PFSK-1 (cell line): ENCODE measurements at regions not wholly inside any gene's neighbourhood (a gene's known extent, or its start where the extent isn't known, plus 50 kb on each side); places are given as distances from the start of the nearest gene placed in this dataset.

Experiments
- FOXP2 ChIP-seq: optimal IDR thresholded peaks from 2 replicates; pipeline ENCODE3; 2011; ENCODE audit warnings: borderline replicate concordance, control low read depth, inconsistent platforms; ENCODE audit not compliant: insufficient read depth; ENCODE audit errors: extremely low read length, extremely low read depth
- POLR2AphosphoS5 ChIP-seq: IDR thresholded peaks from 2 replicates; pipeline ENCODE4 v1.6.1; 2012; ENCODE audit warnings: low read depth, mild to moderate bottlenecking, control low read depth, low read length, moderate library complexity
- SIN3A ChIP-seq: IDR thresholded peaks from 2 replicates; pipeline ENCODE4 v1.6.1; 2012; ENCODE audit warnings: mild to moderate bottlenecking, low read length, moderate library complexity, borderline replicate concordance; ENCODE audit not compliant: insufficient read depth
- TAF1 ChIP-seq: IDR thresholded peaks from 2 replicates; pipeline ENCODE4 v1.6.1; 2012; ENCODE audit warnings: low read length, control low read depth, borderline replicate concordance; ENCODE audit not compliant: insufficient read depth
- TF ChIP-seq, protein P1 (sequence below), 2 experiments: IDR thresholded peaks; 2 replicates each; pipeline versions ENCODE4 v1.6.1 to v1.8.0; 2011 to 2012; ENCODE audit warnings: low read depth in 2 of 2, low read length in 2 of 2, control low read depth in 1 of 2, inconsistent platforms in 1 of 2, mild to moderate bottlenecking in 1 of 2, moderate library complexity in 1 of 2; ENCODE audit not compliant: insufficient read depth in 1 of 2

- TF ChIP-seq SIN3A: no peak
- TF ChIP-seq FOXP2: no peak
- no peak for TF ChIP-seq TAF1
- TF ChIP-seq POLR2AphosphoS5: no peak
- TF ChIP-seq, protein P1, sequence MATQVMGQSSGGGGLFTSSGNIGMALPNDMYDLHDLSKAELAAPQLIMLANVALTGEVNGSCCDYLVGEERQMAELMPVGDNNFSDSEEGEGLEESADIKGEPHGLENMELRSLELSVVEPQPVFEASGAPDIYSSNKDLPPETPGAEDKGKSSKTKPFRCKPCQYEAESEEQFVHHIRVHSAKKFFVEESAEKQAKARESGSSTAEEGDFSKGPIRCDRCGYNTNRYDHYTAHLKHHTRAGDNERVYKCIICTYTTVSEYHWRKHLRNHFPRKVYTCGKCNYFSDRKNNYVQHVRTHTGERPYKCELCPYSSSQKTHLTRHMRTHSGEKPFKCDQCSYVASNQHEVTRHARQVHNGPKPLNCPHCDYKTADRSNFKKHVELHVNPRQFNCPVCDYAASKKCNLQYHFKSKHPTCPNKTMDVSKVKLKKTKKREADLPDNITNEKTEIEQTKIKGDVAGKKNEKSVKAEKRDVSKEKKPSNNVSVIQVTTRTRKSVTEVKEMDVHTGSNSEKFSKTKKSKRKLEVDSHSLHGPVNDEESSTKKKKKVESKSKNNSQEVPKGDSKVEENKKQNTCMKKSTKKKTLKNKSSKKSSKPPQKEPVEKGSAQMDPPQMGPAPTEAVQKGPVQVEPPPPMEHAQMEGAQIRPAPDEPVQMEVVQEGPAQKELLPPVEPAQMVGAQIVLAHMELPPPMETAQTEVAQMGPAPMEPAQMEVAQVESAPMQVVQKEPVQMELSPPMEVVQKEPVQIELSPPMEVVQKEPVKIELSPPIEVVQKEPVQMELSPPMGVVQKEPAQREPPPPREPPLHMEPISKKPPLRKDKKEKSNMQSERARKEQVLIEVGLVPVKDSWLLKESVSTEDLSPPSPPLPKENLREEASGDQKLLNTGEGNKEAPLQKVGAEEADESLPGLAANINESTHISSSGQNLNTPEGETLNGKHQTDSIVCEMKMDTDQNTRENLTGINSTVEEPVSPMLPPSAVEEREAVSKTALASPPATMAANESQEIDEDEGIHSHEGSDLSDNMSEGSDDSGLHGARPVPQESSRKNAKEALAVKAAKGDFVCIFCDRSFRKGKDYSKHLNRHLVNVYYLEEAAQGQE (IDR thresholded peaks at IDR 0.05; ENCODE audit: insufficient read depth in 1 of 2, low read depth in 2 of 2, low read length in 2 of 2): no peak
Measured at GRCh38 chr6:101241442-101241841, 152.1 kb upstream of the GRIK2 start.

GRCh38 chr6:101249470-101249869, 144.0 kb upstream of the GRIK2 start:
- no peak for TF ChIP-seq TAF1

DNA sequence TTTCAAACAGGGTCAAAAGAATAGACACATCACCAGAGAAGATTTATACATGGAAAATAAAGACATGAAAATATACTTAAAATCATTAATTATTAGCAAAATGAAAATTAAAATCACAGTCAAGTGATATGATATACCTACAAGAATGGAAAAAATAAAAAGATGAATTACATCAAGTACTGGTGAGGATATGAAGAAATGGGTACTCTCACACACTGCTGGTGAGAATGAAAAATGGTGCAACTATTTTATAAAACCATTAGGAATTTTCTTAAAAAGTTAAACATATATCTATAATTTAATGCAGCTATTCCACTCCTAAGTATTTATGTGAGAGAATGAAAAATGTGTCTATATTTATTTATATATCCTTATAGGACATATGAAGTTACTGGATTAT, 136.3 kb upstream of the GRIK2 start:
- TF ChIP-seq POLR2AphosphoS5 (no peak), FOXP2 (no peak), SIN3A (no peak)
- TF ChIP-seq, protein P1 (IDR thresholded peaks at IDR 0.05; ENCODE audit: insufficient read depth in 1 of 2, low read depth in 2 of 2, low read length in 2 of 2): no peak

- TF ChIP-seq, protein P1 (IDR thresholded peaks at IDR 0.05; ENCODE audit: insufficient read depth in 1 of 2, low read depth in 2 of 2, low read length in 2 of 2): no peak
- no peak for TF ChIP-seq SIN3A
- TF ChIP-seq POLR2AphosphoS5: no peak
- TF ChIP-seq TAF1: no peak
- TF ChIP-seq FOXP2: no peak
Measured at GRCh38 chr6:101259505-101259904, 134.0 kb upstream of the GRIK2 start.

- TF ChIP-seq, protein P1 (IDR thresholded peaks at IDR 0.05; ENCODE audit: insufficient read depth in 1 of 2, low read depth in 2 of 2, low read length in 2 of 2): no peak
- TF ChIP-seq POLR2AphosphoS5 (no peak), TAF1 (no peak), FOXP2 (no peak), SIN3A (no peak)
Measured at GRCh38 chr6:101263596-101263995, 129.9 kb upstream of the GRIK2 start.
